GM13976 (cell line): ENCODE measurements at regions not wholly inside any gene's neighbourhood (a gene's known extent, or its start where the extent isn't known, plus 50 kb on each side); places are given as distances from the start of the nearest gene placed in this dataset.

Experiments used
- DNase-seq: peaks from one replicate; pipeline ENCODE4 v3.0.0; 2012; ENCODE audit warnings: low spot score
- CTCF ChIP-seq: IDR thresholded peaks from 2 replicates; pipeline ENCODE4 v1.5.1; 2012; ENCODE audit warnings: borderline replicate concordance, mild to moderate bottlenecking; ENCODE audit not compliant: insufficient read depth; ENCODE audit errors: extremely low read depth, missing control alignments, control extremely low read depth
- in situ Hi-C: fragments of 300-500 bp; cut with MboI; formaldehyde crosslinking; loops from one replicate; pipeline ENCODE4 v1.12.0; 2022; ENCODE audit warnings: low sequenced_read_pairs, mixed read lengths, inconsistent platforms; ENCODE audit not compliant: unreplicated experiment

- TF ChIP-seq CTCF: no peak
- in situ Hi-C loops: no loop called here
- no peak for DNase-seq
Observed at GRCh38 chr10:109386101-109386500, 537.2 kb downstream of the XPNPEP1 start.

- in situ Hi-C loops: no loop called here
- no peak for TF ChIP-seq CTCF
- DNase-seq: no peak
Observed at GRCh38 chr10:109379186-109379585, 544.1 kb downstream of the XPNPEP1 start.

- in situ Hi-C loops: no loop called here
- DNase-seq: no peak
- TF ChIP-seq CTCF: no peak
Observed at GRCh38 chr10:109374215-109374614, 549.1 kb downstream of the XPNPEP1 start.

GRCh38 chr10:109359316-109359715 lies 564.0 kb downstream of the XPNPEP1 start:
- no peak for TF ChIP-seq CTCF
- no peak for DNase-seq
- in situ Hi-C loops: no loop called here

- no peak for TF ChIP-seq CTCF
- in situ Hi-C loops: no loop called here
- DNase-seq: no peak
Observed at GRCh38 chr10:109358325-109358724, 565.0 kb downstream of the XPNPEP1 start.

GRCh38 chr10:109348324-109348723 lies 575.0 kb downstream of the XPNPEP1 start:
- in situ Hi-C loops: no loop called here
- no peak for DNase-seq
- TF ChIP-seq CTCF: no peak

GRCh38 chr10:109343293-109343692 lies 580.0 kb downstream of the XPNPEP1 start:
- TF ChIP-seq CTCF: peak; percentile 3
- in situ Hi-C loops: no loop called here
- DNase-seq: no peak
